ENCODE measurements at regions not wholly inside any gene's neighbourhood (a gene's known extent, or its start where the extent isn't known, plus 50 kb on each side); places are given as distances from the start of the nearest gene placed in this dataset.

- H3K9me3 Mint-ChIP-seq = no peaks in the 10 kb centered on the region
- no peak for TF ChIP-seq CTCF (conservative IDR thresholded peaks at IDR 0.05)
- H3K36me3 Mint-ChIP-seq = peaks cover 8% of the 10 kb centered on the region
- peaks cover 12% of the 10 kb centered on the region for H3K4me1 Mint-ChIP-seq (ENCODE audit: unreplicated experiment)
- H3K27me3 Mint-ChIP-seq = no peaks in the 10 kb centered on the region
- no peak for DNase-seq (ENCODE audit: extremely low spot score, unreplicated experiment)
- H3K4me3 Mint-ChIP-seq = no peak overlapping the region
- no peak overlapping the region for H3K27ac Mint-ChIP-seq
These were observed 439.4 kb downstream of the PCNX1 start for GRCh38 chr14:71346685-71347084.

- H3K27ac Mint-ChIP-seq = no peak overlapping the region
- H3K36me3 Mint-ChIP-seq = peaks cover 8% of the 10 kb centered on the region
- no peak overlapping the region for H3K4me3 Mint-ChIP-seq
- TF ChIP-seq CTCF (conservative IDR thresholded peaks at IDR 0.05) = no peak
- no peaks in the 10 kb centered on the region for H3K9me3 Mint-ChIP-seq
- peaks cover 6% of the 10 kb centered on the region for H3K4me1 Mint-ChIP-seq (ENCODE audit: unreplicated experiment)
- no peak for DNase-seq (ENCODE audit: extremely low spot score, unreplicated experiment)
- no peaks in the 10 kb centered on the region for H3K27me3 Mint-ChIP-seq
These were observed 441.1 kb downstream of the PCNX1 start for GRCh38 chr14:71348394-71348793.

GRCh38 chr14:71348817-71349216 lies 441.6 kb downstream of the PCNX1 start:
- TF ChIP-seq CTCF (conservative IDR thresholded peaks at IDR 0.05) = no peak
- DNase-seq (ENCODE audit: extremely low spot score, unreplicated experiment) = no peak
- no peaks in the 10 kb centered on the region for H3K27me3 Mint-ChIP-seq
- peaks cover 2% of the 10 kb centered on the region for H3K4me1 Mint-ChIP-seq (ENCODE audit: unreplicated experiment)
- no peak overlapping the region for H3K4me3 Mint-ChIP-seq
- peaks cover 8% of the 10 kb centered on the region for H3K36me3 Mint-ChIP-seq
- H3K9me3 Mint-ChIP-seq = no peaks in the 10 kb centered on the region
- no peak overlapping the region for H3K27ac Mint-ChIP-seq

GRCh38 chr14:71354142-71354541 lies 446.9 kb downstream of the PCNX1 start:
- Mint-ChIP-seq H3K4me3 (no peak overlapping the region), H3K9me3 (peaks cover 3% of the 10 kb centered on the region), H3K27me3 (no peaks in the 10 kb centered on the region), H3K27ac (no peak overlapping the region), H3K36me3 (peaks cover 6% of the 10 kb centered on the region), H3K4me1 (ENCODE audit: unreplicated experiment) (peaks cover 15% of the 10 kb centered on the region)
- no peak for TF ChIP-seq CTCF (conservative IDR thresholded peaks at IDR 0.05)
- DNase-seq (ENCODE audit: extremely low spot score, unreplicated experiment) = no peak

- peaks cover 15% of the 10 kb centered on the region for H3K4me1 Mint-ChIP-seq (ENCODE audit: unreplicated experiment)
- no peak for DNase-seq (ENCODE audit: extremely low spot score, unreplicated experiment)
- no peak overlapping the region for H3K27ac Mint-ChIP-seq
- peaks cover 5% of the 10 kb centered on the region for H3K9me3 Mint-ChIP-seq
- TF ChIP-seq CTCF (conservative IDR thresholded peaks at IDR 0.05) = no peak
- H3K4me3 Mint-ChIP-seq = no peak overlapping the region
- H3K27me3 Mint-ChIP-seq = no peaks in the 10 kb centered on the region
- H3K36me3 Mint-ChIP-seq = peaks cover 6% of the 10 kb centered on the region
These were observed 447.5 kb downstream of the PCNX1 start for GRCh38 chr14:71354801-71355200.

All from type B pancreatic cell (in vitro differentiated cells).